Testis (tissue), 2 donors: ENCODE measurements at regions not wholly inside any gene's neighbourhood (a gene's known extent, or its start where the extent isn't known, plus 50 kb on each side); places are given as distances from the start of the nearest gene placed in this dataset.

Experiments
- CTCF ChIP-seq, 3 experiments: fragments of 450-650 bp in 2 of 3; fragments of 200-600 bp in 1 of 3; sonication (generic) in 1 of 3; IDR thresholded peaks; one replicate each; pipeline ENCODE4 v1.5.1; 2016 to 2019; ENCODE audit warnings: antibody characterized with exemption in 3 of 3, mild to moderate bottlenecking in 2 of 3, moderate library complexity in 1 of 3
- POLR2A ChIP-seq: fragments of 450-650 bp; IDR thresholded peaks from one replicate; pipeline ENCODE4 v1.6.1; 2017; ENCODE audit warnings: antibody characterized with exemption, mild to moderate bottlenecking, moderate library complexity

DNA sequence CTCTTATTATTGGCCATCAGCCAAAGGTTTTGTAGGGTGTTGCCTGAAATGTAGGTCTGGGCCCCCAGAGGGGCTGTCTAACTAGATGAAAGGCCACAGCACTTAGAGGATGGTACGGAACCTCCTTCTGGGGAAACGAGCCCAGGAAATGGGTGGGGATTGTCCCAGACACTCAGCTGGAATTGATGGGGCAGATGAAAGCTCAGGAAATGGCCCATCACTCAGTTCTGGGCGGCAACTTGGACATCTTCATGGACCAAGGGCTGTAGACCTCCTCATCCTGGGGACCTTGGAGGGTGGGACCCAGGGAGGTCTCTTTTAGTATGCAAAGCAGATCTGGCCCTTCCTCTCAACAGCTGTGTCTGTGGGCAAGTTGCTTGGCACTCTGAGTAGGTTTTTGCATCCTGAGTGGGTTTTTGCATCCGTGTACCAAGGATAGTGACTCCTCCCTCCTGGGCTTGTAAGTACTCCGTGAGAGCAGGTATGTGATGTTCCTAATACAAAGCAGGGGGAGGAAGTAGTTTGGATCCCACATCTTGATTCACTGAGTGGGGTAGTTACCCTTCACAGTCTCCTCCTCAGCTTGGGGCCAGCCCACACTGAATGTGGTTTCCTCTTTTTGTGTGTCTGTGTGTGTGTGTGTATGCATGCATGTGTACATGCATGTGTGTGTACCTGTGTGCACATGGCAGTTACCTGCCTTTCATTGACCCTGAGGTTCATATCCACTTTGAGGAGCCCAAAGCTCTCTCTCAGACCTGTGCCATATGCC, 292.0 kb downstream of the RPLP1 start:
- no peak for TF ChIP-seq CTCF (IDR thresholded peaks at IDR 0.05)
- TF ChIP-seq POLR2A, result no peak
